GM11168 (cell line): ENCODE measurements at regions not wholly inside any gene's neighbourhood (a gene's known extent, or its start where the extent isn't known, plus 50 kb on each side); places are given as distances from the start of the nearest gene placed in this dataset.

Source experiments
- in situ Hi-C: fragments of 300-500 bp; cut with MboI; formaldehyde crosslinking; loops from one replicate; pipeline ENCODE4 v1.12.0; 2022; ENCODE audit warnings: low sequenced_read_pairs; ENCODE audit not compliant: unreplicated experiment

- in situ Hi-C loops, result loop anchor here (25.0 kb wide), 1 partner anchor 145 kb away; no protein-coding TSS in a partner anchor
These were observed 174.4 kb upstream of the LINGO1 start for GRCh38 chr15:77807115-77807514.

- in situ Hi-C loops, result loop anchor here (25.0 kb wide), 1 partner anchor 142 kb away; no protein-coding TSS in a partner anchor
These were observed 171.5 kb upstream of the LINGO1 start for GRCh38 chr15:77804210-77804609.

- in situ Hi-C loops, result loop anchor here (25.0 kb wide), 1 partner anchor 141 kb away; no protein-coding TSS in a partner anchor
These were observed 170.8 kb upstream of the LINGO1 start for GRCh38 chr15:77803487-77803886.

GRCh38 chr15:77800305-77800704, 167.6 kb upstream of the LINGO1 start:
- in situ Hi-C loops, result loop anchor here (25.0 kb wide), 1 partner anchor 138 kb away; no protein-coding TSS in a partner anchor

- in situ Hi-C loops, result no loop called here
These were observed 166.1 kb upstream of the LINGO1 start for GRCh38 chr15:77798847-77799246.

GRCh38 chr15:77798151-77798835, 165.6 kb upstream of the LINGO1 start:
- in situ Hi-C loops, result no loop called here

- in situ Hi-C loops, result no loop called here
These were observed 164.6 kb upstream of the LINGO1 start for GRCh38 chr15:77797270-77797669.

GRCh38 chr15:77796046-77796729, 163.5 kb upstream of the LINGO1 start:
- in situ Hi-C loops, result no loop called here

GRCh38 chr15:77795446-77795845, 162.7 kb upstream of the LINGO1 start:
- in situ Hi-C loops, result no loop called here

- in situ Hi-C loops, result no loop called here
These were observed 159.2 kb upstream of the LINGO1 start for GRCh38 chr15:77791941-77792340.

- in situ Hi-C loops, result no loop called here
These were observed 157.8 kb upstream of the LINGO1 start for GRCh38 chr15:77790481-77790880.

GRCh38 chr15:77786956-77787355, 154.2 kb upstream of the LINGO1 start:
- in situ Hi-C loops, result no loop called here

- in situ Hi-C loops, result no loop called here
These were observed 153.6 kb upstream of the LINGO1 start for GRCh38 chr15:77786181-77786890.

- in situ Hi-C loops, result no loop called here
These were observed 151.9 kb upstream of the LINGO1 start for GRCh38 chr15:77784361-77785292.

GRCh38 chr15:77783636-77784035, 150.9 kb upstream of the LINGO1 start:
- in situ Hi-C loops, result no loop called here

- in situ Hi-C loops, result no loop called here
These were observed 150.0 kb upstream of the LINGO1 start for GRCh38 chr15:77782691-77783090.

GRCh38 chr15:77781946-77782240, 149.2 kb upstream of the LINGO1 start:
- in situ Hi-C loops, result no loop called here

GRCh38 chr15:77781151-77781945, 148.6 kb upstream of the LINGO1 start:
- in situ Hi-C loops, result no loop called here

GRCh38 chr15:77778802-77779201, 146.1 kb upstream of the LINGO1 start:
- in situ Hi-C loops, result no loop called here
